SK-N-SH treated with all-trans-retinoic acid at 6 μM for 48 hours (cell line): ENCODE measurements at regions not wholly inside any gene's neighbourhood (a gene's known extent, or its start where the extent isn't known, plus 50 kb on each side); places are given as distances from the start of the nearest gene placed in this dataset.

Experiments
- ATAC-seq: fragments of 200-7000 bp; cut with Tn5 transposase; 3 replicates; pipeline ENCODE4 v1.9.1; 2020; ENCODE audit warnings: mild to moderate bottlenecking, moderate library complexity
- ARNTL ChIP-seq: fragments of 450-650 bp; formaldehyde crosslinking; IDR thresholded peaks from 2 replicates; pipeline ENCODE4 v1.5.0; 2020; ENCODE audit warnings: low read depth, mild to moderate bottlenecking, moderate library complexity, borderline replicate concordance
- BACH2 ChIP-seq: fragments of 250-450 bp; sonication (Bioruptor Pico); IDR thresholded peaks from 2 replicates; pipeline ENCODE4 v1.9.0; 2021; ENCODE audit warnings: mild to moderate bottlenecking, borderline replicate concordance
- CREB5 ChIP-seq: fragments of 250-450 bp; sonication (Bioruptor Pico); IDR thresholded peaks from 2 replicates; pipeline ENCODE4 v1.5.1; 2020; ENCODE audit warnings: low read depth, mild to moderate bottlenecking, moderate library complexity
- CSDC2 ChIP-seq: fragments of 250-450 bp; sonication (Bioruptor Pico); IDR thresholded peaks from 2 replicates; pipeline ENCODE4 v1.5.0; 2020; ENCODE audit warnings: mild to moderate bottlenecking, moderate library complexity
- ESRRG ChIP-seq: fragments of 250-450 bp; sonication (Bioruptor Pico); IDR thresholded peaks from 2 replicates; pipeline ENCODE4 v1.6.1; 2021; ENCODE audit warnings: mild to moderate bottlenecking
- GLIS3 ChIP-seq: fragments of 250-450 bp; sonication (Bioruptor Pico); IDR thresholded peaks from 2 replicates; pipeline ENCODE4 v1.5.0; 2020; ENCODE audit warnings: mild to moderate bottlenecking, moderate library complexity
- ISL1 ChIP-seq: fragments of 250-450 bp; sonication (Bioruptor Pico); IDR thresholded peaks from 2 replicates; pipeline ENCODE4 v2.1.2; 2022; ENCODE audit warnings: mild to moderate bottlenecking, moderate library complexity
- OSR1 ChIP-seq: fragments of 250-450 bp; sonication (Bioruptor Pico); IDR thresholded peaks from 2 replicates; pipeline ENCODE4 v1.8.0; 2022; ENCODE audit warnings: moderate library complexity, mild to moderate bottlenecking, inconsistent platforms
- PPARA ChIP-seq: fragments of 250-450 bp; sonication (Bioruptor Pico); IDR thresholded peaks from 2 replicates; pipeline ENCODE4 v1.5.0; 2020; ENCODE audit warnings: mild to moderate bottlenecking, borderline replicate concordance
- RARB ChIP-seq: fragments of 250-450 bp; sonication (Bioruptor Pico); IDR thresholded peaks from 2 replicates; pipeline ENCODE4 v1.8.0; 2021; ENCODE audit warnings: mild to moderate bottlenecking, moderate library complexity
- SNAI2 ChIP-seq: fragments of 250-450 bp; sonication (Bioruptor Pico); IDR thresholded peaks from 2 replicates; pipeline ENCODE4 v1.5.0; 2020; ENCODE audit warnings: mild to moderate bottlenecking, moderate library complexity
- TCF4 ChIP-seq: fragments of 250-450 bp; sonication (Bioruptor Pico); IDR thresholded peaks from 2 replicates; pipeline ENCODE4 v1.8.0; 2021; ENCODE audit warnings: mild to moderate bottlenecking, moderate library complexity, borderline replicate concordance
- TOX ChIP-seq: fragments of 250-450 bp; sonication (Bioruptor Pico); IDR thresholded peaks from 2 replicates; pipeline ENCODE4 v1.8.0; 2021; ENCODE audit warnings: mild to moderate bottlenecking, moderate library complexity, borderline replicate concordance
- TSHZ2 ChIP-seq: fragments of 250-450 bp; sonication (Bioruptor Pico); IDR thresholded peaks from 2 replicates; pipeline ENCODE4 v1.5.0; 2020; ENCODE audit warnings: mild to moderate bottlenecking, moderate library complexity
- ZC3H10 ChIP-seq: fragments of 250-450 bp; sonication (Bioruptor Pico); IDR thresholded peaks from 2 replicates; pipeline ENCODE4 v1.5.1; 2021; ENCODE audit warnings: mild to moderate bottlenecking, moderate library complexity
- ZNF565 ChIP-seq: fragments of 450-650 bp; formaldehyde crosslinking; conservative IDR thresholded peaks from 2 replicates; pipeline ENCODE4 v1.5.0; 2020; ENCODE audit warnings: low read depth, mild to moderate bottlenecking, moderate library complexity
- TF ChIP-seq, protein P1 (sequence below): fragments of 250-450 bp; sonication (Bioruptor Pico); IDR thresholded peaks from 2 replicates; pipeline ENCODE4 v1.8.0; 2021; ENCODE audit warnings: low read depth, mild to moderate bottlenecking, moderate library complexity, borderline replicate concordance
- TF ChIP-seq, protein P2 (sequence below): fragments of 250-450 bp; sonication (Bioruptor Pico); IDR thresholded peaks from 2 replicates; pipeline ENCODE4 v1.8.0; 2020; ENCODE audit warnings: mild to moderate bottlenecking, moderate library complexity, borderline replicate concordance

- TF ChIP-seq TSHZ2 (CRISPR knock-in tag) (no peak), GLIS3 (no peak), SNAI2 (CRISPR knock-in tag) (no peak), ARNTL (CRISPR knock-in tag) (no peak), ESRRG (CRISPR knock-in tag) (no peak)
- no peak for ATAC-seq
These were observed 114.2 kb downstream of the METRNL start for GRCh38 chr17:83193336-83194185.

GRCh38 chr17:83194186-83194561, 114.8 kb downstream of the METRNL start:
- no peak for ATAC-seq
- TF ChIP-seq TCF4 (CRISPR knock-in tag) = no peak
- no peak for TF ChIP-seq TOX (CRISPR knock-in tag)
- TF ChIP-seq SNAI2 (CRISPR knock-in tag) = no peak
- no peak for TF ChIP-seq BACH2 (CRISPR knock-in tag)
- no peak for TF ChIP-seq PPARA (CRISPR knock-in tag)
- no peak for TF ChIP-seq RARB (CRISPR knock-in tag)
- no peak for TF ChIP-seq ESRRG (CRISPR knock-in tag)
- no peak for TF ChIP-seq ZC3H10 (CRISPR knock-in tag)
- TF ChIP-seq GLIS3 = no peak
- TF ChIP-seq, protein P1, sequence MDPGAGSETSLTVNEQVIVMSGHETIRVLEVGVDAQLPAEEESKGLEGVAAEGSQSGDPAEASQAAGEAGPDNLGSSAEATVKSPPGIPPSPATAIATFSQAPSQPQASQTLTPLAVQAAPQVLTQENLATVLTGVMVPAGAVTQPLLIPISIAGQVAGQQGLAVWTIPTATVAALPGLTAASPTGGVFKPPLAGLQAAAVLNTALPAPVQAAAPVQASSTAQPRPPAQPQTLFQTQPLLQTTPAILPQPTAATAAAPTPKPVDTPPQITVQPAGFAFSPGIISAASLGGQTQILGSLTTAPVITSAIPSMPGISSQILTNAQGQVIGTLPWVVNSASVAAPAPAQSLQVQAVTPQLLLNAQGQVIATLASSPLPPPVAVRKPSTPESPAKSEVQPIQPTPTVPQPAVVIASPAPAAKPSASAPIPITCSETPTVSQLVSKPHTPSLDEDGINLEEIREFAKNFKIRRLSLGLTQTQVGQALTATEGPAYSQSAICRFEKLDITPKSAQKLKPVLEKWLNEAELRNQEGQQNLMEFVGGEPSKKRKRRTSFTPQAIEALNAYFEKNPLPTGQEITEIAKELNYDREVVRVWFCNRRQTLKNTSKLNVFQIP (CRISPR knock-in tag) = no peak
- no peak for TF ChIP-seq OSR1 (CRISPR knock-in tag)

DNA sequence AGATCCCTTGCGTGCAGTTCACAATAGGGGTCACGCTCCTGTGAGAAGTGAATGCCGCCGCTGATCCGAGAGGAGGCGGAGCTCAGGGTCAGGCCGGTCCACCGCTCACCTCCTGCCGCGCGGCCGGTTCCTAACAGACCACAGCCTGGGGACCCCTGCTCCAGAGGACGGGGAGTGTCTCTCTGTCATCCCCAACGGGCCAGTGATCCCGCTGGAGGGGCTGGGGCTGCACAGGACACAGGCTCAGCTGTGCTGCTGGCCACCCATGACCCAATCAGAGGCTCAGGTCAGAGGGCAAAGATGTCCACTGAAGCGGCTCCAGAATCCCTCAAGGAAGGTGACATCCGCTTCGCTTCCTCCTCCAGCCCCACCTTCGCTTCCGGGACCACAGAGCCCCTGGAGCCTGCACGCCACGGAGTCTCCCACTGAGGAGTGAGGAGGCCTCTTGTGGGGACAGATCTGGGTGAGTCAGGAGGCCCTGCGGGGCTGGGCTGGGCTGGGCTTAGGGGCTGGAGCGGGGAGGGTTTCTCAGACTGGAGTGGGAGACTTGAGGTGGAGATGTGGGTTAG, 115.4 kb downstream of the METRNL start:
- ATAC-seq = no peak
- TF ChIP-seq, protein P1 (CRISPR knock-in tag) = no peak
- no peak for TF ChIP-seq GLIS3
- TF ChIP-seq ARNTL (CRISPR knock-in tag) = no peak
- no peak for TF ChIP-seq ZC3H10 (CRISPR knock-in tag)

DNA sequence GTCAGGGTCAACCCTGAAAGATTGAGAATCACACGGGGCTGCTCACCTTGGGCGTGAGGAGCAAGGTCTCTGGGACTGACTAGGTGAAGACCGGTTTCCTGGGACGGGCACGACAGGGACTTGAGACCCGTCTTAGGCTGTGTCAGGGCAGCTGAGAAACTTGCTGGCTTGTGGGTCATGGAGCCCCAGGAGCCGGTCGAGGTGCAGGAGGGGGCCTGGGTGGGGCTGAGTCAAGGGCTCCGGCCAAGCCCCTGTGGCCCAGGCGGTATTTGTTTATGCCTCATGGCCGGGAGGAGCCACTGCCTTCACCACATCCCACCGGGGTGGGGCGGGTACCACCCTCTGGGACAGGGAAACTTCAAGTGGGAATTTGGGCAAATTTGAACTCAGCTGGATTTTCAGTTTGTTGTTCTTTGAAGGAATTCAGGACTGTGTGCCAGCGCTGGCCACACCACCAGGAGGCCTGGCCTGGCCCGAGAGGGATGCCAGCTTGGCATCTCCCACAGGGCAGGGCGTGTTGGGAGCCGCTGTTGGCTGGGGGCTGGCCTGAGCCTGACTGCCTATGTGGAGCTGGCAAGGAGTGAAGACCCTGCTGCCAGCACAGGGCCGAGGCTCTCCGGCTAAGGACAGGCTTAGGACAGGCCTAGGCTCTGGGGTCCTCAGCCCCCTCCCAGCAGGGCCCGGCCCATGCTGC, 116.1 kb downstream of the METRNL start:
- ATAC-seq = peak; percentile 44
- TF ChIP-seq CREB5 (CRISPR knock-in tag) (no peak), TSHZ2 (CRISPR knock-in tag) (no peak), BACH2 (CRISPR knock-in tag) (no peak), ZNF565 (CRISPR knock-in tag) (no peak), ARNTL (CRISPR knock-in tag) (no peak), ZC3H10 (CRISPR knock-in tag) (no peak), SNAI2 (CRISPR knock-in tag) (no peak), GLIS3 (no peak), ISL1 (no peak), RARB (CRISPR knock-in tag) (no peak), CSDC2 (CRISPR knock-in tag) (no peak)
- TF ChIP-seq, protein P2, sequence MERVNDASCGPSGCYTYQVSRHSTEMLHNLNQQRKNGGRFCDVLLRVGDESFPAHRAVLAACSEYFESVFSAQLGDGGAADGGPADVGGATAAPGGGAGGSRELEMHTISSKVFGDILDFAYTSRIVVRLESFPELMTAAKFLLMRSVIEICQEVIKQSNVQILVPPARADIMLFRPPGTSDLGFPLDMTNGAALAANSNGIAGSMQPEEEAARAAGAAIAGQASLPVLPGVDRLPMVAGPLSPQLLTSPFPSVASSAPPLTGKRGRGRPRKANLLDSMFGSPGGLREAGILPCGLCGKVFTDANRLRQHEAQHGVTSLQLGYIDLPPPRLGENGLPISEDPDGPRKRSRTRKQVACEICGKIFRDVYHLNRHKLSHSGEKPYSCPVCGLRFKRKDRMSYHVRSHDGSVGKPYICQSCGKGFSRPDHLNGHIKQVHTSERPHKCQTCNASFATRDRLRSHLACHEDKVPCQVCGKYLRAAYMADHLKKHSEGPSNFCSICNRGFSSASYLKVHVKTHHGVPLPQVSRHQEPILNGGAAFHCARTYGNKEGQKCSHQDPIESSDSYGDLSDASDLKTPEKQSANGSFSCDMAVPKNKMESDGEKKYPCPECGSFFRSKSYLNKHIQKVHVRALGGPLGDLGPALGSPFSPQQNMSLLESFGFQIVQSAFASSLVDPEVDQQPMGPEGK (CRISPR knock-in tag) = no peak
